ENCODE measurements at regions not wholly inside any gene's neighbourhood (a gene's known extent, or its start where the extent isn't known, plus 50 kb on each side); places are given as distances from the start of the nearest gene placed in this dataset.
"Not testable (repeated sequence)": the region's sequence is repeated elsewhere in the genome, so short reads cannot be mapped to it uniquely, and the experiment has no call there.

GRCh38 chr13:70616847-70617246, 508.6 kb upstream of the KLHL1 start:
- peak in 1 of 3 experiments; percentile 35 for DNase-seq

- DNase-seq, result peak in 1 of 3 experiments; percentile 58
Observed at GRCh38 chr13:70613295-70613694, 505.0 kb upstream of the KLHL1 start.

GRCh38 chr13:70612881-70613280, 504.6 kb upstream of the KLHL1 start:
- peak in 1 of 3 experiments; percentile 46 for DNase-seq

- DNase-seq, result peak in 1 of 3 experiments; percentile 41
Observed at GRCh38 chr13:70604448-70604847, 496.2 kb upstream of the KLHL1 start.

- DNase-seq, result no peak
Observed at GRCh38 chr13:70593716-70594115, 485.5 kb upstream of the KLHL1 start.

GRCh38 chr13:70585109-70585508, 476.9 kb upstream of the KLHL1 start:
- peak in 1 of 3 experiments; percentile 24 for DNase-seq

- DNase-seq, result no peak
Observed at GRCh38 chr13:70580825-70581224, 472.6 kb upstream of the KLHL1 start.

GRCh38 chr13:70579941-70580340, 471.7 kb upstream of the KLHL1 start:
- no peak for DNase-seq

GRCh38 chr13:70571221-70571620, 463.0 kb upstream of the KLHL1 start:
- no peak for DNase-seq

- DNase-seq, result peak; percentile 37 to 83 (median 58)
Observed at GRCh38 chr13:70568571-70568970, 460.3 kb upstream of the KLHL1 start.

- no peak for DNase-seq
Observed at GRCh38 chr13:70544706-70545105, 436.5 kb upstream of the KLHL1 start.

- DNase-seq, result no peak
Observed at GRCh38 chr13:70541451-70541850, 433.2 kb upstream of the KLHL1 start.

GRCh38 chr13:70534466-70534865, 426.2 kb upstream of the KLHL1 start:
- no peak for DNase-seq

- no peak for DNase-seq
Observed at GRCh38 chr13:70529652-70530051, 421.4 kb upstream of the KLHL1 start.

- no peak for DNase-seq
Observed at GRCh38 chr13:70527599-70527998, 419.3 kb upstream of the KLHL1 start.

- peak in 2 of 3 experiments; percentile 12 to 64 for DNase-seq
Observed at GRCh38 chr13:70523622-70524021, 415.4 kb upstream of the KLHL1 start.

- DNase-seq, result no peak
Observed at GRCh38 chr13:70520275-70521036, 412.2 kb upstream of the KLHL1 start.

- DNase-seq, result no peak
Observed at GRCh38 chr13:70518081-70518480, 409.8 kb upstream of the KLHL1 start.

GRCh38 chr13:70516226-70516625, 408.0 kb upstream of the KLHL1 start:
- no peak for DNase-seq

- not testable (repeated sequence) for DNase-seq
Observed at GRCh38 chr13:70511861-70512417, 403.7 kb upstream of the KLHL1 start.

GRCh38 chr13:70505809-70506208, 397.6 kb upstream of the KLHL1 start:
- no peak for DNase-seq

GRCh38 chr13:70502944-70503343, 394.7 kb upstream of the KLHL1 start:
- DNase-seq, result no peak

- DNase-seq, result no peak
Observed at GRCh38 chr13:70490320-70490935, 382.2 kb upstream of the KLHL1 start.

GRCh38 chr13:70484931-70485330, 376.7 kb upstream of the KLHL1 start:
- DNase-seq, result no peak
